Fibroblast of mammary gland (primary cell): ENCODE measurements at regions not wholly inside any gene's neighbourhood (a gene's known extent, or its start where the extent isn't known, plus 50 kb on each side); places are given as distances from the start of the nearest gene placed in this dataset.

ENCODE experiments used
- DNase-seq: peaks from one replicate; pipeline ENCODE4 v3.0.0-alpha.2; 2010; ENCODE audit warnings: low read depth
- H3K4me3 ChIP-seq: 2 replicates; pipeline ENCODE4 v1.5.1; 2011; ENCODE audit warnings: low read depth, mild to moderate bottlenecking, low read length, moderate library complexity; ENCODE audit not compliant: control insufficient read depth
- TF ChIP-seq, protein P1 (sequence below): conservative IDR thresholded peaks from 2 replicates; pipeline ENCODE4 v1.5.1; 2011; ENCODE audit warnings: low read depth, low read length, inconsistent platforms; ENCODE audit not compliant: control insufficient read depth, insufficient read depth

DNA sequence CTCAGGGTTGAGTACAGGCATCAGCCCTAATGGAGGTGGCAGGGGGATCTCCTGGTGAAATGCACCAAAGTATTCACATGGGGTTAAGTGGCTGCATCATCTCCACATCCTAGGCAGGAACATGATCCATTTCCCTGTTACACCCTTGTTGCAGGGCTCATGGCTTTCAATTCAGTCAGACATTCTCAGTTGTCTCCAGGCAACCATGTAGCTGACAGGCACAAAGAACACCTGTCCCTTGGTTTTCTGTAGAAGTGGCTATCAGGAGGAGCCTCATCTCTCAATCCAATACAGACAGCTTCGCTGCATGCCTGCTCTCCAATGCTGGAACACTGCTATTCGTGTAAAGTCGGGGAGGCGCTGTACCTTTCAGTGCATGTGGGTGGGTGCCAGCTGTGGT lies 299.0 kb upstream of the FOXG1 start:
- TF ChIP-seq, protein P1, sequence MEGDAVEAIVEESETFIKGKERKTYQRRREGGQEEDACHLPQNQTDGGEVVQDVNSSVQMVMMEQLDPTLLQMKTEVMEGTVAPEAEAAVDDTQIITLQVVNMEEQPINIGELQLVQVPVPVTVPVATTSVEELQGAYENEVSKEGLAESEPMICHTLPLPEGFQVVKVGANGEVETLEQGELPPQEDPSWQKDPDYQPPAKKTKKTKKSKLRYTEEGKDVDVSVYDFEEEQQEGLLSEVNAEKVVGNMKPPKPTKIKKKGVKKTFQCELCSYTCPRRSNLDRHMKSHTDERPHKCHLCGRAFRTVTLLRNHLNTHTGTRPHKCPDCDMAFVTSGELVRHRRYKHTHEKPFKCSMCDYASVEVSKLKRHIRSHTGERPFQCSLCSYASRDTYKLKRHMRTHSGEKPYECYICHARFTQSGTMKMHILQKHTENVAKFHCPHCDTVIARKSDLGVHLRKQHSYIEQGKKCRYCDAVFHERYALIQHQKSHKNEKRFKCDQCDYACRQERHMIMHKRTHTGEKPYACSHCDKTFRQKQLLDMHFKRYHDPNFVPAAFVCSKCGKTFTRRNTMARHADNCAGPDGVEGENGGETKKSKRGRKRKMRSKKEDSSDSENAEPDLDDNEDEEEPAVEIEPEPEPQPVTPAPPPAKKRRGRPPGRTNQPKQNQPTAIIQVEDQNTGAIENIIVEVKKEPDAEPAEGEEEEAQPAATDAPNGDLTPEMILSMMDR: no peak
- no peak overlapping the region for H3K4me3 ChIP-seq
- no peak for DNase-seq

DNA sequence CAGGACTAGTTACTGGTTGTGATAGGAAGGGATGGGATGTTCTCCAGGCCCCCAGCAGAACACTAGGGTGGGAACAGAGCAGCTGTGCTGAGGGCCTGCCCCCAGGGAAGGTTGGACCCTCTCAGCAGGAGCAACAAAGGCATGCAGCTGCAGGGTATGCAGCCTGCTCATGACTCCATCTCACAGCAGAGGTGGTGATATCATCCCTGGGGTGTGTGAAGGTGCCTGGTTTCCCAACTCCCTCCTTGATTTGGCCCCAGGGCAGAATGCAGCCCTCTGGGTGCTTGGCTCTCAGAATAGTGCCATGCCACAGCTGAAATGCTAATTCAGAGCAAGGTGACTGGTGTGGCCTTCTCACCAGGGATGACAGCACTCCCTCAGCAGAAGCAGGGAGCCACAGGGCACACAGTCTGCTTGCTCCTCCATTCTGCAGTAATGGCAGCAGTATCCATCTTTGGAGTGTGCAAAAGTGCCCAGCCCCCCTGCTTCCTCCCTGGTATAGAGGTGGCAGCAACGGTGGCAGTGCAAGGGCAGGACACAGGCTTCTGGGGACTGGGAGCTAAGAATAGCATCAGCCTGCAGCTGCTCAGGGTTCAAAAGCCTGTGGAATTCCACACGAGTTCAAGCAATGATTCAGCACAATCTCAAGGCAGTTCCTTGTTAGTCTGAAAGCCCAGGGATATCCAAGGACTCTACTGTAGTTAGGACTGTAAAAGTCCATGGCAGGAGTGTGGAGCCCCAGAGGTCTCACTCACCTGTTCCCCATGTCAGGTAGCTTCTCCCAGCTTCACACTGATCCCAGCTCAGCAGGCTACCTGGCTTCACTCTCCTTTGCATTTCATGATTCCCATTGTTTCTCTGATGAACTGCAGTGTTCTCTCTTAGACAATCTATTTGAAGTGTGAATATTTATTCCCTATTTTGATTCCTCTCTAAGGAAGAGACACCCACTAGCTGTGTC lies 298.1 kb upstream of the FOXG1 start:
- DNase-seq: no peak
- TF ChIP-seq, protein P1: no peak
- H3K4me3 ChIP-seq: no peak overlapping the region

DNA sequence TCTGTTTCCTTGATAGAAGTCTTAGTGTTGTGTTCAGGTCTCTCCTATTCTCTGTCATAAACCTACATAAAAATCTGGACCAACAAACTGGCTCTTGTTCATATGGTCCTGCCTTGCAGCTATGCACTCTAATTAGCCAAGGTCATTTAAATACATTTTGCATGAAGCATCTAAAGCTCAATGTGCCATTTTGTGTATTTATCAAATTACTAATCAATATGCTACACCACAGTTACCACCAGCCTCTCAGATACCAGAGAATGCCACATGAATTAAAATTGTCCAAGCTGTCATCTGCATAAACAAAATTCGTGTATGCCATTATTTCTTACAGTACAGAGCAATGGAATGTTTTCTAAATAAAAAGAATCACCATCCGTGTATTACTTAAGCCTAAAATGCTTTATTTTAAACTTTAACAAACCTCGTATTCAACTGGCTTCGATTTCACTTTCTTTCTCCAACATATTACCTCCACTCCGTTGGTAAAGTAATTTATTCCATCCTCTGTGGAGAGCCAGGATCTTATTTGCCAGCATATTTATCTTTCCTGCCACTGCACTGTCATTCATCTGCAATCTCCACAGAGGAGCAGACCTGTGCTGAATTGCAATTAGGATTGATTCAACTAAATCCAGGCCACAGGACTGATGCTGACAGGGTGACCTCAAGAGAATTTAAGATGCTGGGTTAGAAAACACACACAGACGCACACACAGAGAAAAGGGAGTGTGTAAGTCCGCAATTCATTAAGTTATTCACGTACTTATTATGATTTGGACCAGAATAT lies 284.1 kb upstream of the FOXG1 start:
- H3K4me3 ChIP-seq: no peak overlapping the region
- TF ChIP-seq, protein P1: no peak
- no peak for DNase-seq

DNA sequence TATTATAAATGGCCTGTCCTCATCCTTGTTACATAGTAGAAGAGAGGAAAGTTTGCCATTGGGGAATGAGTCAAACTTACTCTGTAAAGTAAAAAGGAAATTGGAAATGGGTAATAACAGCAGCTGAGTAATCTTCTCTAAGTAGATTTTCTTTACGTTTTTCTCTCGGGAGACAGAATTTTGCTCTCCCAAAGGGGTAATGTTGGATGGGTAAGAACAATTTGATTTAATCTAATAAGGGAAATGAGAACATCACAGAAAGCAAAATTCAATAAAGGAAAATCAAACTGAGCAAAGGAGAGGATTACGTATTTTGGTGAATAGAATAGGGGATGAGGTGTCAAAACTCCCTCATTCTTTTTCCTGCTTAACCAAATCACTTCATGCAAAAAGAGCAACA lies 283.1 kb upstream of the FOXG1 start:
- DNase-seq: no peak

DNA sequence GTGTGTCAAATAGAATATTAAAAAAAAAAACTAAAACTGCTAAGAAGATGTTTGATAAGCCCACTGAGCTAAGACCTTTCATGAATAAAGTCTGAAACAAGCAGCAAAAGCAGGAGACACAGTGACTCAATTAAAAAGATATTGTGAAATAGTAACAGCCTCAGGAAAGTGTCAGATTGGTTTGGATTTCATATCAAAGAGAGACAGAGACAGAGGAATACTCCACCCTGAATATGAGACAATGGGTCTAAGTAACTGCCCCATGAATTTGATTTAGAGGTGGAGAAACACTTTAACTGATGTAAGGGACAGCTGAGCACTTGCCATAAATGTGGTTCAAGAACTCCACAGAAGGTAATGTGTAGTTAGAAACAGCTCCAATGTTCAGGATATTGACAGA lies 277.9 kb upstream of the FOXG1 start:
- no peak overlapping the region for H3K4me3 ChIP-seq
- no peak for DNase-seq
- TF ChIP-seq, protein P1: no peak

More for the DNA sequence above, 283.1 kb upstream of the FOXG1 start:
- TF ChIP-seq, protein P1: no peak
- H3K4me3 ChIP-seq: no peak overlapping the region

DNA sequence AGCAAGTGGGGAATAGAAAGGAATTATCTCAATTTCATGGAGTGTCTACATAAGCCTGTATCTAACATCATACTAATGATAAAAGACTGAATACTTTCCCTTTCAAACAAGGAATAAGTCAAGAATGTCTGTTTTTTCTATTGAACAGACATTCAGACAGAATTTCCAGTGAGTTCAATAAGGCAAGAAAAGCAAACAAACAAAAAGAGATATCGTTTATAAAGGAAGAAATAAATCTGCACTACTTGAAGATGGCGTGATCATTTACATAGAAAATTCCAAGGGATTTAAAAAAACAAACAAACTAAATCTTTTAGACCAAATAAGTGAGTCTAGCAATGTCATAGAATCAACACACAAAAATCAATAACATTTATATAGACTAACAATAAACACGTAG lies 273.1 kb upstream of the FOXG1 start:
- DNase-seq: no peak
- H3K4me3 ChIP-seq: no peak overlapping the region
- TF ChIP-seq, protein P1: no peak
